ENCODE measurements at regions not wholly inside any gene's neighbourhood (a gene's known extent, or its start where the extent isn't known, plus 50 kb on each side); places are given as distances from the start of the nearest gene placed in this dataset.
"Not testable (repeated sequence)": the region's sequence is repeated elsewhere in the genome, so short reads cannot be mapped to it uniquely, and the experiment has no call there.

DNA sequence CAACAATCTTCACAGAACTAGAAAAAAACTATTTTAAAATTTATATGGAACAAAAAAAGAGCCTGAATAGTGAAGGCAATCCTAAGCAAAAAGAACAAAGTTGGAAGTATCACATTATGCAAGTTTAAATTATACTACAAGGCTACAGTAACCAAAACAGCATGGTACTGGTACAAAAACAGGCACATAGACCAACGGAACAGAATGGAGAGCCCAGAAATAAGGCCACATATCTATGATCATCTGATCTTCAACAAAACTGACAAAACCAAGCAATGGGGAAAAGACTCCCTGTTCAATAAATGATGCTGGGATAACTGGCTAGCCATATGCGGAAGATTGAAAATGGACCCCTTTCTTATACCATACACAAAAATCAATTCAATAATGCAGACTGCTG lies 74.4 kb upstream of the RTN4 start:
- not testable (repeated sequence) for DNase-seq

DNA sequence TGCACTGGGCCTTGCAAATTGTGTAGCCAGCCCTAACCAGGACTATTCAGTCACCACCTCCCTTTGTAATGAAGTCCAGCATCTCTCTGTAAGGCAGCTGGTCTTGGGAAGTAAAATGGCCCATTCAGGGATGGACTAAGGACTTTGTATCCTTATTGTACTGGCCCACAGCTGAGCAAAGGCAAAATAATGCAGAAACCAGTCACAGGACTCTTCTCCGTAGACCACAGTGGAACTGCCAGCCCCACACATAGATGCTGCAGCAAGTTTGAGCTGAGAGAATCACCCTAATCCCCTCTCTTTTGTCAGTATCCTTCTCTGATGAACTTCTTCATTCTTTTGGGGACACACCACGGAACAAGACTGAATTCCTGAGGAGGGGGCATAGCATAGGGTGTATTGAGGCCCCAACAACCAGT lies 73.6 kb upstream of the RTN4 start:
- DNase-seq, result no peak

DNA sequence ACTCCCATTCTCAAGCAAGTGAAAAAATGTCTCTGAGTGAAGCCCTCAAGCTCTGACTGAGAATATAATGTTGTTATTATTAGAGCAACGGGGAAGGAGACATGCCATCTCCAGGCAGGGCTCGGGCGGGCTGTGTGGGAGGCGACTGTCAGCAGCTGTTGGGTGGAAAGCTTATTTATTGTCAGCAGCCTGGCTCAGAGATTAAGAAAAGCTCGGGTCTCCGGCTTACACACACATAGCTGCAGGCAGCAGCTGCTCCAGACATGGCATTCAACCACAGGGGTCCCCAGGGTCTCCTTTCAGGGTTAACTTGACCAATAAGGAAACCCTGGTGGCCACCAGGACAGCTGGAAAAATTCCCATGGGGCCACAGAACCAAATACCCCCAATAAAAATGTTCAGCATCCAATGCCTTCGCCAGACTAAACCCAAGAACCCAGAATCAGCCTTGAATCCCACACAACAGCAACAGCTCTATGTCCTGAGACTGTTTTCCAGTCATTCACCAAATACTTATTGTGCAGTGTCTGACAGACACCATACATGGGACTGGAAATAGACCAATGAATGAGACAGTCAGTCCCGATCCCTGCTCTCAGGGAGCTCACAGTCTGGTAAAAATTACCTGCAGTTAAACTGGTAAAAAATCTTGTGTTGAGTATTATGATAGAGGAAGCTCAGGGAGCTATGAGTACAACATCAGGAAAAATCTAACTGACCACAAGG lies 70.5 kb upstream of the RTN4 start:
- peak; percentile 87 for DNase-seq

DNA sequence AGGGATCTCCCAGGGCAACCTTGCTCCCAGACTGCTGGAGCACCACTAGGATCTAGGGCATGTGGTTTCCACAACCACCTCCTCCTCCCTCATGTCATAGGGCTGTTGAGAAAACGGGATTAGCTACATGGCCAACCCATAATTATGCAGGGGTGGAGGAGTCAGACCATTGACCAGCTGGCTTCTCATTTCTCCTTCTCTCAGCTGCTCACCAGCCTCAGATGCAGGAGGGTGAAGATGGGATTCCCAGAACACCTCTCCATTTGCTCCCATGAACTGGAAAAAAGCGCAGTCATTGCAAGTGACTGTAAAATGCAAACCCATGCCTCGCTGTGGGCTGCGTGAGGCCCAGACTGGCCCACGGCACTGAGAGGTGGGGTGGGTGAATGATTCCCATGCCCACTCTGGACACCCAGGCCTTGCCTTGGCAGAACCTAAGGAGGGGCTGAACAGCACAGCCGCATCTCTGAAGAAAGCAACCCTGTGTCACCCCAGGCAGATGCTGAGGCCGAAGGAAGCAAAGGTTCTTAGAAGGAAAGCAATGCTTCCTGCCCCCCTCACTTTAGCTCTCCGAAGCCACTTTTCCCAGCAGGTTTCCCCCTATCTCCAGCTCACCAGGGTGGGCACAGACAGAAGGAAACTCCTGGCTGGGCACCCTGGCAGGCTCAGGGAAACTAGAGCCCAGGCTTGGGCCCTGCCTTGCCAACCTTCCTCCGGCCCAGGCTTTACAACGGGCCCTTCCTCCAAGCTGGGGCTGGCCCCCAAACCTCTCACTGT lies 69.6 kb upstream of the RTN4 start:
- peak; percentile 68 for DNase-seq

DNA sequence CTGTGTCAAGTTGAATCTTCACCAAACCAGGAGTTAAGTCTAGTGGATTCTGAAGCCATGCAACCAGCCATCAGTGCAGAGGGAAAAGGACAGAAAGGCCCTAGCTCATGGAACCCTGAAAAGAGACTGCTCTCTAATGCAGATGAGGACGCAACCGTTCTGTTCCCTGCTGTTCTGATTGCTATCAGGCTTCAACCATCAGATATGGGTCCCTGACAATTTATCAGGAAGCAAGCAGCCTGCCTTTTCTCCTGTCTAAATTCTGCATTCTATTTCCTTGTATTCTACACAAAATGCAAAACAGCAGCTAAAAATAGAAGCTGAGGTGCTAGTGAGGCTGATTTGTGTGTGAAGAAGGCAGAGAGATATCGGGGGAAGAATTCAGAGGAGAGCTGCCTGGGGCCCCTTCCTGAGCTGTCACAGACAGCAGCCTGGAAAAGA lies 68.4 kb upstream of the RTN4 start:
- DNase-seq, result no peak

DNA sequence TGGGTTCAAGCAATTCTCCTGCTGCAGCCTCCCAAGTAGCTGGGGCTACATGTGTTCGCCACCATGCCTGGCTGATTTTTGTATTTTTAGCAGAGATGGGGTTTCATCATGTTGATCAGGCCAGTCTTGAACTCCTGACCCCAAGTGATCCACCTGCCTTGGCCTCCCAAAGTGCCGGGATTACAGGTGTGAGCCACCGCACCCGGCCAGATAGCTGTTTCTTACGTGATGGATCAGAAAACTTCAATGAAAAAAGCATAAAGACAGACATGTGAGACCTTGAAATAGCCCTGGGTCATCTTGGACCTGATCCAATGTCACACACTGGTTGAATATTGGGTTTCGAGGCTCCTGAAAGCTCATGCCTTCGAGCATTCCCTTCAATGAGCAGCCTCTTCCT lies 66.7 kb upstream of the RTN4 start:
- DNase-seq, result no peak

DNA sequence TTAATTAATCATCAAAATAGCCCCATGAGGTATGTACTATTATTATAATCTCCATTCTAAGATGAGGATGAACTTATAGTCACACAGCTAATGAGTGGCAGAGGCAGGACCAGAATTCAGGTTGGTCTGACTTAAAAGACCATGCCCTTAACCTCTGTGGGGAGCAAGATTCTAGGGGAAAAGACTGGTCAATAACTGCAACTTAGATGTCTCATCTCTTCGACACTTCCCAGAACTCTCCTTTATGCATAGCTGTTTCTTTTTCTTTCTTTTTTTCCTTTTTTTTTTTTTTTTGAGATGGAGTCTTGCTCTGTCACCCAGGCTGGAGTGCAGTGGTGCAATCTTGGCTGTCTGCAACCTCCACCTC lies 66.3 kb upstream of the RTN4 start:
- no peak for DNase-seq

DNA sequence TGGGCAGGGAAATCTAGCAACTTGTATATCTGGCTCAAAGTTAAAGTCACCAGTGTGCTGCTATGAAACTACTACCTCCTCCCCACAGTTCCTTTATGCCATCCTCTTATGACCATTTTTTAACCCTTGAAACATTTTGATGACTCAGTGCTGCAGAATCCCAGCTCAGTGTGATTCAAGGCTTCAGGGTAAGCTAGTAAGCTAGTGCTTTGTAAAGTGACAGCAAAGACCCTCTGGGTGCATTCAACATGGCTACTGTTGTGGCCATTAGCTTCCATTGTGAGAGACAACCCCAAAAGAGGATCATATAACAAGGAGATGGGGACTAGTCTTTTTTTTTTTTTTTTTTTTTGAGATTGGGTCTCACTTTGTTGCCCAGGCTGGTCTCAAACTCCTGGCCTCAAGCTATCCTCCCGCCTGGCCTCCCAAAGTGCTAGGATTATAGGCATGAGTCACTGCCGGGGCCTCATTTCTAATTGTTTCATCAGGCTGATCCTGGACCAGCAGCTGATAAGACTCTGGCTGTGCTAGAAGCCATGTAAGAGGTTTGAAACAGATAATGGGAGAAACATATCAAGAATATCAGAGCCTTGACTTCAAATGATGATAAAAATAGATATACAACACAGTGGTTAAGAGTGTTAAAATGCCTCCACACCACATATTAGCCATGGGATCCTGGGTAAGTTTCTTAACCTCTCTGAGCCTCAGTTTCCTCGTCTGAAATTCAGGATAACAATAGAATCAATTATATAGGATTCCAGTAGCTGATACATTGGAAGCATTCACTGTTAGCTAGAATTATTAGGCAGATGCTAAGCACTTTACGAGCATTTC lies 65.7 kb upstream of the RTN4 start:
- DNase-seq, result no peak

DNA sequence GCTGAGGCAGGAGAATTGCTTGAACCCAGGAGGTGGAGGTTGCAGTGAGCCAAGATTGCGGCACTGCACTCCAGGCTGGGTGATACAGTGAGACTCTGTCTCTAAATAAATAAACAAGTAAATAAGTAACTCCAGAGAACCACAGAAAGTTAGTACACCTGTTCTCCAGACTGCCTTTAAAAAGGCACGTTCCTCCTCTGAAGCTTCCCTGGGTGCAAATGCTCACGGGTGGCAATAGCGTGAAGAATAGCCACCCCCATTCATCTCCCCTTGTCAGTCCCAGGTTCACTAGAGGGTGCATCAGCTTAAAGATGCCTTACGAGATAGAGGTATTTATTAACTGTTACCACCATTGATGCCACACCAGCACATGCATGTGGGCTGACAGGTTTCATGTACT lies 64.3 kb upstream of the RTN4 start:
- DNase-seq, result no peak

DNA sequence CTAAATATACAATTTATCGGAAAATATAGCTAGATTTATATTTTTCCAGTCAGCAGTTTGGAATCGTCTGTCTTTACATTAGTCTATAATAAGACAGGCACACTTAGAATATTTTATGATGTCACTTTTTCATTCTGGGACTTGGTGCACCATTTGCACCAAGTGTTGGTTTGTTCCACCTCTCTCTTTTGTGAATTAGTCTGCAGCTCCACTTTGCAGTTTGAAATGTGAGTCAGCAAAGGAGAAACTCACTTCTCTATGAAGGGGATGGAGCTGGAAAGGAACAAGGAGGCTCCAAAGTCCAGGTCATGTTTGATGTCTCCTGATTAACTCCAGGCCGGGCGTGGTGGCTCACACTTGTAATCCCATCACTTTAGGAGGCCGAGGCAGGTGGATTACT lies 63.8 kb upstream of the RTN4 start:
- DNase-seq, result no peak

DNA sequence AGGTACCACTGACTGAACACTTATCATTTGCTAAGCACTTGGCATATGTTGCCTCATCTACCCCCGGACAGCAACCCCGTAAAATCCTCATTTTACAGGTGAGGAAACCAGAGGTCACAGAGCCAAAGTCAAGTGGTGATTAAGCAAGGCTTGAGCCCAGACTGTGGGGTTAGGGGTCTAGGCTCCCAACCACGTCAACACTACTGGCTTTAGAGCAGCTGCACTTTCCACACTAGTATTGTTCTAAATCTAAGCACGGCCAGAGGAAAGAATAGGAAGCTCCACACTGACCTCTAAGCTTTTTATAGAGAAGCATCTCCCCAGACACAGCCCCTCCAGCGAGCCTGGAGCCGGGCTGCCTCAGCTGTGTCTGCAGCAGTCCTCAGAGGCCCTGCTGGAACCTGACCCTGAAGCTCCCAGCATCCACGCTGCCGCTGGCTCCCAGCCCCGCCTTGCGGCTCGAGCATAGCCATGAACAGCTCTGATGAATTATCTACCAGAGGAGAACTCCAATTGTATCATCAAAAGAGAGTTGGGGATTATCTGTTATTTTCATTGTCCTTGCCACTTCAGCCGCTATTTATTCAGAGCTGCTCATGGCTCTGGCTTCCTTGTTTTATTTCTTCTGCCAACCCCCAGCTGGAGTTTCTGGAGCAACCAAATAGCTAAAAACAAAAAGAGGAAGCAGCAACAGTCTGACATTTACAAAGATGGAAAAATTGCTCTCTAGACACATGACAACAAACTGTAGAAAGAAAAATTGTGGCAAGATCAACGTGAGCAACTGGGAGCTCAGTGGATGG lies 62.2 kb upstream of the RTN4 start:
- peak; percentile 90 for DNase-seq

DNA sequence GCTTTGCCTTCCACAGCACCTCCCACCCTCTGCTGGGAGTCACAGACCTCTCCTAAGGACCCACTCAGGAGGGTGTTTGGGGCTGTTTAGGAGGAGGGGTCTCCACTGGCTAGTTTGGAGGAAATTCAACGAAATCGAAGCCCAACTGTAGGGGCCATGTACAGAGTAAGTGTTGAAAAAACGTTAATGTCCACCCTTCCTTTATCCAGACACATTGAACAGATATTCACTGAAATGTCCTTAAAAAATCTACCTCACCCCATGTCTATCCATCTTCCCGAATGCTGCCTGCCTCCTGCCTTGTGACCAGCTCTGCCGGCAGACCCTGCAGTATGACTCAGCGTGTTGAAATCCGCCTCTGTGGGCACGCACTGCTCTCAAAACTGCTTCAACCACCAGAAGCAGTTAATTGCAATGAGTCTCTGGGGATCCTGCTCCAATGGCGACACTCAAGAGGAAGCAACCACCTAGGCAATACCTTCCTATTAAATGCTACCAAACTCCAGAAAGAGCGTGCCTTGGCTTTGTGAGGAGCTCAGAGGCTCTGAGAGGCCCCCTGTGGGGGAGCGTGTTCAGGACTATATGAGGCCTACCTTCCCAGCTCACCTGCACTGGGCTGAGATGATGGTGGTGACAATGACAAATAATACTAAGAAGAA lies 61.4 kb upstream of the RTN4 start:
- DNase-seq, result peak; percentile 71

DNA sequence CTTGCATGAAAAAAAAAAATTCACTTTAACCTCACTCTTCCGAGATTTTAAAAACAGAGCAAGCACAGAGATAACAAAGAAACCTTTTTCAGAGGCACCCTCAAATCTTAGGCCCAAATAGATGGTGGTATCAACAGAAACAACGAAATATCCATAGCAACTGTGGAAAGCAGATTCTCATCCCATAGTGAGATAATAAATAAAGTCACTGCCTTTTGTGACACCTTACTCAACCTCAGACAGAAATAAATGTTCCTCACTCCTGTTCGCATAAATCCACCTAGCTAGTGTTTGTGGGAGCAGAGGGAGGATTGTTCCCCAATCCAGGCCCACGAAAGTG lies 60.9 kb upstream of the RTN4 start:
- DNase-seq, result no peak

DNA sequence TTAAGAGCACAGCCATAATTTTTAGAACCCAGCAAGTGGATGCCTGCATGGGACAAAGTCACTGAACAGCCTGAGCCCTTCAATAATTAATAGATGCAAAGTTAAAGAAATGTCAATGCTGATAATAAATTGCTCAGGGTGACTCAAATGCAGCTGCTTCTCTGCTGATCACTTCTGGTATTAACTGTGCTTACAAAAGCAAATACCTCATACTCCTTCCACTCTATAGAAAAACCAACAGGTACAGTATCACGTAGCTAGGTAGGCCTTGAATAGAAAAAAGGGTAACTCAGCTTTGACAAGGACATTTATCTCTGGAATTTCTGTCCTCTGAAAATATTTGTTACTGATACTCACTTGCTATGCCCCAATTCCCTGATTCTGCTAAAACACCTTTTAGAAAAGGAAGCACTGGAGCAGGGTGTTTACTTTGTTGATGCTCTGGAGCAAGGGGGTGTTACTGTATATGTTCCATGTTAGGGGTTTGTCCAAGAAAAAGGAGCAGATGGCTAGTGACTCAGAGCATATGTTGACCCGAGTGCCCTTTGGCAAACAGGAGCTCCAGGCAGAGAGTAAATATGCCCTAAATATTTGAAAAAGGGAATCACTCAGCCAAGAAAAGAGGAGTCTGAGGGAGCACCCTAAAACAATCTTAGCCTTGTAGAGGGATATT lies 59.1 kb upstream of the RTN4 start:
- DNase-seq, result no peak

DNA sequence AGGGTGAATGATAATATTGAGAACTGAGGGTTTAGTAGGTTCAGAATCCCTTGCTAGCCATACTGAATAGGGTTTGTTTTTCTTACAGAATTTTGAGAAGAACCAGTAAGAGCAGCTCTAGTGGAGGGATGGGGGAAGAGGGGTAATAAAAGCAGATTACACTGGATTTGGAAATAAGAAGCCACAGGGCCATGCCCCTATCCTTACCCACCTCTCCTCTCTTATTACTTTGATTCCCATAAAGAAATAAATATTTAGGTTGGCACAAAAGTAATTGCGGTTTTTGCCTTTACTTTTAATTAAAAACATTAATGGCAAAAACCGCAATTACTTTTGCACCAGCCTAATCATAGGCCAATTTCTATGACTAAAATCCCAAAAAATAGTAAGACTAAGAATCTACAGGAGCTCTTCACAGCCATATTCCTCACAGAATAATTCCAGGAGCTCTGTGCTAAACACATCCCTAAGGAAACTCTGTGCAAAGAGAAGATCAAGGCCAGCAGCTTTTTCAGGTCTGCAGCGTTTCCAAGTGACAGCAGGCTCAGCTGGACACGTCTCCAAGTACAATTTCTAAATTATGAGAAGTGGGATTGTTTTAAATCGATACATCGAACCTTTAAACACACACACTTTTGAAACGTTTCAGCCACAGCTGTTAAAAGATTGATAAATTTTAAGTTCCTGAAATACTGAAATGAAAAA lies 58.4 kb upstream of the RTN4 start:
- no peak for DNase-seq

DNA sequence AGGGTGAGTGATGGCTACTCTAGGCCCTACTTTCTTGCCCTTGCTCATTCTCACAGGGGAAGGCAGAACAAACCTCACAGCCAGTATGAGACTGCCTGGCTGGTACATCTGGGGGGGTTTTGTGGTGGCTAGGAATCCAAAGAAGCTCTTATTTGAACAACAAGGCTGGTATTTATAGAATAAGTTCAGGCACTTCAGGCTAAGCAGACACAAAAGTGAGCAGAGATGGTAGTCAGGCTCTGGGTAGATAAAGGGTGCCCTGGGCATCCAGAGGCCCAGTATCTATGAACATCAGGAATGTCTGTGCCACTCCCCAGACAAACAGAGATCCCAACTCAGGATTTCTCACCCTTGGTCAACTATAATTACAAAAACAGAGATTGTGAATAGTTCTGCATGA lies 57.2 kb upstream of the RTN4 start:
- peak; percentile 42 for DNase-seq

DNA sequence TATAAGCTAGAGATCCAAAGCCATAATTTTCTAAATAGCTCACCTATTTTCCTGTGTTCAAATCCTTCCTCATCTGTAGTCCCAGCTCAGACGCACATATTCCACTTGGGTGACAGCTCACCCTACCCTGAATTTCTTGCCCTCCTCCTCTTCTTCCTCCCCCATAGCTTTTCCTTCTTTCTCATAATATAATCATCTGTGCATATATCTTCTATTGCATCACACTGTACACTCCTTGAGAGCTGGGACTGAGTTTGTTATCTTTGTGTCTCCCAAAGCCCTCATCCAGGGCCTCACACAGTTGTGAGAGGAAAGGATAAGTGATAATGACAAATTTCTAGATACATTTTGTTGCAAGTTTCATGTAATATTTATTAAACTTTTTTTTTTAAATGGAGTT lies 55.9 kb upstream of the RTN4 start:
- DNase-seq, result no peak

DNA sequence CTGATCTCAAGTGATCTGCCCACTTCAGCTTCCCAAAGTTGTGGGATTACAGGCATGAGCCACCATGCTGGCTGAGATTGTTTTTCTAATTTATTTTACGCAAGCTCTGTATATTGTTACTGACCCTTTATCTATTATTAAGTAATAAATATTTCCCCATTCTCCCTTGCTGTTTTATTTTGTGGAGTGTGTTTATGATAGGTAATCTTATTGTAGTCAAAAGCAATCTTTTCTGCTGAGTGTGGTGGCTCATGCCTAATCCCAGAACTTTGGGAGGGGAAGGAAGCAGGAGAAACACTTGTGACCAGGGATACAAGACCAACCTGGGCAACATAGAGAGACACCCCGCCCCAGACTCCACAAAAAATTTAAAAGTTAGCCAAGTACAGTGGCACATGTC lies 55.2 kb upstream of the RTN4 start:
- no peak for DNase-seq

DNA sequence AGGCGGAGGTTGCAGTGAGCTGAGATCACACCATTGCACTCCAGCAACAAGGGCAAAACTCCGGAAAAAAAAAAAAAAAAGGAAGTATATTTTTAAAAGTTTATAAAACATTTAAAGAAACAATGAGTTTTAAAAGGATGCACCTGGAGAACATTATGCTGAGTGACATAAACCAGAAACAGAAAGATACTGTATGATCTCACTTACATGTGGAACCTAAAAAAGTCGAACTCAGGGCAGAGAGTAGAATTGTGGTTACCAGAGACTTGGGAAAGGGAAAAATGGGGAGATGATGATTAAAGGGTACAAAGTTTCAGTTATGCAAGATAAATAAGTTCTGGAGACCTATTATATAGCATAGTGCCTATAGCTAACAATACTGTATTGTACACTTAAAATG lies 52.8 kb upstream of the RTN4 start:
- DNase-seq, result no peak

DNA sequence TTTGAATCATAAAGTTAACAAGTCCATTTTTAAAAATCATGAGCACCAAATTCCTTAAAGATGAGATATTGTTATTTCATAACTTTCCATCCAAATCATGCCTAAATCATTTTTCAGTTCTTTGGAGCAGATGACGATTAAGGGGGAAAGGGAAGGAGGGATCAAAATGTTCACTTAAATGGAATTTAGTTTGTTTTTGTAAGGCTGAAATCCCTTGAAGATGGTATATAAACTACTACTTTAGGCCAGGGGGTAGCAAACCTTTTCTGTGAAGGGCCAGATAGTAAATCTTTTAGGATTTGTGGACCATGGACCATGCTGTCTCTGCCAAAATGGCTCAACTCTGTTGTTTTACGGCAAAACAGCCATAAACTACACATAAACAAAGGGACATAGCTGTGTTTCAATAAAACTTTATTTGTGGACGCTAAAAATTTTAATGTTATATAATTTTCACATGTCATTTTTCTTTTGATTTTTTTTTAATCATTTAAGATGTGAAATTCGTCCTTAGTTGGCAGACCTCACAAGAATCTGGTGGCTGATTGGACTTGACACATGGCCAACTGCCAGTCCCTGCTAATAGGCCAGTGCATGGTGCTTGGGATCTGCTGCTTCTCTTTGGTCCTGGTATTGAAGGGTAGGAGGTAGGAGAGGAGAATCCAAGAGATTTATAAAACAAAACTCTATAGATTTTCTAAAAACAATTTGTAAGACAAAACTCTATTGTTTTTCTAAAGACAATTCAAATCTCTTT lies 52.0 kb upstream of the RTN4 start:
- no peak for DNase-seq
